ENCODE measurements at regions not wholly inside any gene's neighbourhood (a gene's known extent, or its start where the extent isn't known, plus 50 kb on each side); places are given as distances from the start of the nearest gene placed in this dataset.

- Histone ChIP-seq H2AK5ac (ENCODE audit: insufficient read length, low read length) (no peak overlapping the region), H4K20me1 (ENCODE audit: control insufficient read depth, insufficient read depth, insufficient read length) (no peaks in the 10 kb centered on the region), H2BK5ac (ENCODE audit: insufficient read length, low read length) (no peak overlapping the region), H2BK15ac (ENCODE audit: low read depth, low read length) (peak overlapping the region; percentile 56; the same call in 1 of the 2 replicates), H3K9me3 (ENCODE audit: control insufficient read depth, low read depth, low read length) (no peaks in the 10 kb centered on the region), H3K27me3 (ENCODE audit: insufficient read depth, low read length) (no peaks in the 10 kb centered on the region), H3K56ac (ENCODE audit: insufficient read length, low read depth, low read length) (no peak overlapping the region), H2AFZ (ENCODE audit: low read length) (no peak overlapping the region), H2BK12ac (ENCODE audit: insufficient read length, low read depth, low read length) (no peak overlapping the region), H3K9ac (ENCODE audit: extremely low read depth, insufficient read length, low read length) (no peak overlapping the region), H3K14ac (ENCODE audit: insufficient read depth, low read length) (peak overlapping the region; percentile 39; the same call in 1 of the 2 replicates), H3K4me2 (ENCODE audit: insufficient read depth, insufficient read length, low read length) (no peak overlapping the region), H3K79me2 (ENCODE audit: insufficient read depth, low read length) (peaks cover 13% of the 10 kb centered on the region; the same call in 1 of the 2 replicates), H3K23ac (ENCODE audit: insufficient read length, low read depth, low read length) (no peak overlapping the region), H3K27ac (ENCODE audit: insufficient read length, low read depth, low read length) (no peak overlapping the region), H3K18ac (ENCODE audit: insufficient read length, low read depth, low read length) (no peak overlapping the region), H3T11ph (ENCODE audit: low read length) (no peak overlapping the region), H4K5ac (ENCODE audit: insufficient read length, low read depth, low read length) (no peak overlapping the region), H4K91ac (ENCODE audit: insufficient read length, low read depth, low read length) (no peak overlapping the region), H2BK20ac (ENCODE audit: low read depth, low read length, poor library complexity, severe bottlenecking) (no peak overlapping the region), H4K8ac (replicated peaks; ENCODE audit: insufficient read length, low read depth, low read length) (no peak overlapping the region), H3K4me1 (ENCODE audit: insufficient read depth, low read length) (peaks cover 7% of the 10 kb centered on the region; the same call in 1 of the 2 replicates), H3K23me2 (ENCODE audit: insufficient read length, low read depth, low read length, poor library complexity, severe bottlenecking) (no peaks in the 10 kb centered on the region), H3K4ac (ENCODE audit: low read depth, low read length) (no peak overlapping the region), H3K79me1 (ENCODE audit: insufficient read depth, low read depth, low read length, poor library complexity, severe bottlenecking) (no peaks in the 10 kb centered on the region), H2BK120ac (ENCODE audit: low read depth, low read length, poor library complexity, severe bottlenecking) (no peak overlapping the region)
- Mint-ChIP-seq H3K4me1 (peaks cover 13 to 23% of the 10 kb centered on the region in 2 experiments), H3K27me3 (ENCODE audit: low read depth) (no peaks in the 10 kb centered on the region), H3K9me3 (no peaks in the 10 kb centered on the region), H3K4me3 (no peak overlapping the region), H3K27ac (peak overlapping the region in 1 of 3 experiments; percentile 70; a peak in 1 of 7 replicates), H3K36me3 (ENCODE audit: insufficient read depth in 1 of 3, low read depth in 3 of 3) (no peaks in the 10 kb centered on the region)
- WGBS (ENCODE audit: extremely low coverage, insufficient read length, low lambda C conversion rate) = no CpG with 5 or more reads among the region's 25 CpGs
- no peak for TF ChIP-seq CTCF (conservative IDR thresholded peaks at IDR 0.05)
- DNase-seq = no peak
These were observed 69.1 kb upstream of the PPARA start for GRCh38 chr22:46081036-46081830.
